ENCODE measurements at regions not wholly inside any gene's neighbourhood (a gene's known extent, or its start where the extent isn't known, plus 50 kb on each side); places are given as distances from the start of the nearest gene placed in this dataset.

- Histone ChIP-seq H3K27me3 (replicated peaks; ENCODE audit: insufficient read depth) (no peaks in the 10 kb centered on the region), H3K36me3 (no peaks in the 10 kb centered on the region), H3K27ac (no peak overlapping the region), H3K4me1 (ENCODE audit: control insufficient read depth in 1 of 2, low read depth in 2 of 2) (no peaks in the 10 kb centered on the region), H3K9me3 (no peaks in the 10 kb centered on the region), H3K4me3 (no peak overlapping the region)
- ATAC-seq (ENCODE audit: insufficient number of reproducible peaks, low FRiP score, low read depth) (no peak), DNase-seq (ENCODE audit: low spot score) (no peak)
- no peak for TF ChIP-seq CTCF (IDR thresholded peaks at IDR 0.05)
Observed at GRCh38 chr6:99151634-99152346, 197.7 kb downstream of the FAXC start.

GRCh38 chr6:99148761-99149160, 200.7 kb downstream of the FAXC start:
- TF ChIP-seq CTCF (IDR thresholded peaks at IDR 0.05) = no peak

GRCh38 chr6:99148111-99148510, 200.4 kb upstream of the FBXL4 start:
- H3K9me3 ChIP-seq = no peaks in the 10 kb centered on the region
- DNase-seq (ENCODE audit: low spot score) (no peak), ATAC-seq (ENCODE audit: insufficient number of reproducible peaks, low FRiP score, low read depth) (no peak)
- no peaks in the 10 kb centered on the region for H3K4me1 ChIP-seq (ENCODE audit: control insufficient read depth in 1 of 2, low read depth in 2 of 2)
- TF ChIP-seq CTCF (IDR thresholded peaks at IDR 0.05) = no peak
- H3K36me3 ChIP-seq = no peaks in the 10 kb centered on the region
- H3K27ac ChIP-seq = no peak overlapping the region
- no peaks in the 10 kb centered on the region for H3K27me3 ChIP-seq (replicated peaks; ENCODE audit: insufficient read depth)
- H3K4me3 ChIP-seq = no peak overlapping the region

More at GRCh38 chr6:99148761-99149160, 200.7 kb downstream of the FAXC start:
- no peak for ATAC-seq (ENCODE audit: insufficient number of reproducible peaks, low FRiP score, low read depth)
- H3K9me3 ChIP-seq = no peaks in the 10 kb centered on the region
- H3K36me3 ChIP-seq = no peaks in the 10 kb centered on the region
- H3K27me3 ChIP-seq (replicated peaks; ENCODE audit: insufficient read depth) = no peaks in the 10 kb centered on the region
- no peak overlapping the region for H3K4me3 ChIP-seq
- H3K4me1 ChIP-seq (ENCODE audit: control insufficient read depth in 1 of 2, low read depth in 2 of 2) = no peaks in the 10 kb centered on the region
- no peak for DNase-seq (ENCODE audit: low spot score)
- no peak overlapping the region for H3K27ac ChIP-seq

DNA sequence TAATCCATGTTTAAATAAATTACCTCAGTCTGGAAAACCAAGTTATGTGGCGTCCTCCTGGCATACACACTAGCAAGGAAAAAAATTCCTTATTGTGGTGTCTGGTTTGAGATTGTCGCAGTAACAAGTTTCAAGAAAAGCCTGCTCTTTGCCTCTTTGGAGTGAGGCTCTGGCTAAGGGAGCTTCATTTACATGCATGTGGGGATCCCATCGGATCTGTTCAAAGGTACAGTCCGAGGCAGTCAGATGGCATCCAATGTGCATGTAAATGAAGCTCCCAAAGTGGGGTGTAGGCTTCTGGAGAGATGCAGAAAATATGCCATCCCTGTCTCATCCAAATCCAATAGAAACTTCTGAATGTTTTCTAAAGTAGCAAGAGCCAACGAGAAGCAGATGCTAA, 199.5 kb upstream of the FBXL4 start:
- no peaks in the 10 kb centered on the region for H3K4me1 ChIP-seq (ENCODE audit: control insufficient read depth in 1 of 2, low read depth in 2 of 2)
- no peak for ATAC-seq (ENCODE audit: insufficient number of reproducible peaks, low FRiP score, low read depth)
- no peaks in the 10 kb centered on the region for H3K36me3 ChIP-seq
- H3K4me3 ChIP-seq = no peak overlapping the region
- no peak for TF ChIP-seq CTCF (IDR thresholded peaks at IDR 0.05)
- DNase-seq (ENCODE audit: low spot score) = no peak
- no peaks in the 10 kb centered on the region for H3K27me3 ChIP-seq (replicated peaks; ENCODE audit: insufficient read depth)
- H3K9me3 ChIP-seq = no peaks in the 10 kb centered on the region
- H3K27ac ChIP-seq = no peak overlapping the region

DNA sequence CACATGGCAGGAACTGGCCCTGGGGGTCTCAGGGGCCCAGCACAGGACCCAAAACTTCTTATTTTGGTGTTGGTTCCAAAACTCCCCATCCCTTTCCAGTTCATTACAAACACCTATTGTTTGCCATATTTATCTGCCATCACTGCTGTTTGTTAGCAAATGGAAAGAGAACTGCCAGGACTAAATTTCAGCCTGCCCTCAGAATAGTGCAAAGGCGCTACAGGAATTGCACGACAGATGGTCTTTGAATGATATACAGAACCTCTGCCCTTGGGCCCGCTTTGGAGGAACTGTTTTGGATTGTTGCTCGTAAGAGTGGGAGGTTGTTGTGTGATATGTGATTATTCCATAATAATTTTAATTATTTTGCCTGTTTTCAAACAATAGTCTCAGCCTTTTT, 199.0 kb upstream of the FBXL4 start:
- Histone ChIP-seq H3K27me3 (replicated peaks; ENCODE audit: insufficient read depth) (no peaks in the 10 kb centered on the region), H3K36me3 (no peaks in the 10 kb centered on the region), H3K4me3 (no peak overlapping the region), H3K27ac (no peak overlapping the region), H3K9me3 (no peaks in the 10 kb centered on the region), H3K4me1 (ENCODE audit: control insufficient read depth in 1 of 2, low read depth in 2 of 2) (no peaks in the 10 kb centered on the region)
- TF ChIP-seq CTCF (IDR thresholded peaks at IDR 0.05) = no peak
- DNase-seq (ENCODE audit: low spot score) (no peak), ATAC-seq (ENCODE audit: insufficient number of reproducible peaks, low FRiP score, low read depth) (no peak)

Data from thoracic aorta (tissue), 2 donors.